ENCODE measurements at regions not wholly inside any gene's neighbourhood (a gene's known extent, or its start where the extent isn't known, plus 50 kb on each side); places are given as distances from the start of the nearest gene placed in this dataset.

DNA sequence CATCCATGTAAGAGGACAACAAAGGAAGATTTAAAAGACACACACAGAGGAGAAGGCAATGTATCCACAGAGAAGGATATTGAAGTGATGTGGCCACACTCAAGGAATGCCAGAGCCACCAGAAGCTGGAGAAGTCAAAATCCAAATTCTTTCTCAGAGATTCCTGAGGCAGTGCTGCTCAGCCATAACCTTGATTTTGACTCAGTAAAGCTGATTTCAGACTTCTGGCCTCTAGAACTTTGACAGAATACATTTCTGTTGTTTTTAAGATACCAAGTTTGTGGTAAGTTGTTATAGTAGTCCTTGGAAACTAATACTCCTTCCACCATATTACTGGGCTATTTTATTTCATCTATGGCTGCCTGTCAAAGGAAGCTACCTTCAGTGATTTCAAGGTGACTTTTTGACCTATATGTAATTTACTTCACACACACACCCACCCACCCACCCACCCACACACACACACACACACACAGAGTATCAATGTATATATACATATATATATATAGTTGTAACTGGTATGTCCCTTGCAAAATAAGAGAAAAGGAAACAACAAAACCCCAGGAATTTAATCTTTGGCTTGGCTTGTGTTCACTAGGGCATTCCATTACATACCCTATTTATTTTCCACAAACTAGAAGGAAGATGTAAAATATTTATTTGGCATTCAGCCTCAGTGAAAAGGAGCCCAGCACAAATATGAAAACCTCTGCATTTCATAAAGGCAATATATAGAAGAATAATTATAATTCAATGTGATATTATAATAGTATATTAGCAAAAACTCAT is 142.1 kb upstream of the PTGFR start:
- no peak for DNase-seq (ENCODE audit: low read depth)
- no peak overlapping the region for H3K4me3 ChIP-seq (ENCODE audit: low read length)
- TF ChIP-seq, protein P1, sequence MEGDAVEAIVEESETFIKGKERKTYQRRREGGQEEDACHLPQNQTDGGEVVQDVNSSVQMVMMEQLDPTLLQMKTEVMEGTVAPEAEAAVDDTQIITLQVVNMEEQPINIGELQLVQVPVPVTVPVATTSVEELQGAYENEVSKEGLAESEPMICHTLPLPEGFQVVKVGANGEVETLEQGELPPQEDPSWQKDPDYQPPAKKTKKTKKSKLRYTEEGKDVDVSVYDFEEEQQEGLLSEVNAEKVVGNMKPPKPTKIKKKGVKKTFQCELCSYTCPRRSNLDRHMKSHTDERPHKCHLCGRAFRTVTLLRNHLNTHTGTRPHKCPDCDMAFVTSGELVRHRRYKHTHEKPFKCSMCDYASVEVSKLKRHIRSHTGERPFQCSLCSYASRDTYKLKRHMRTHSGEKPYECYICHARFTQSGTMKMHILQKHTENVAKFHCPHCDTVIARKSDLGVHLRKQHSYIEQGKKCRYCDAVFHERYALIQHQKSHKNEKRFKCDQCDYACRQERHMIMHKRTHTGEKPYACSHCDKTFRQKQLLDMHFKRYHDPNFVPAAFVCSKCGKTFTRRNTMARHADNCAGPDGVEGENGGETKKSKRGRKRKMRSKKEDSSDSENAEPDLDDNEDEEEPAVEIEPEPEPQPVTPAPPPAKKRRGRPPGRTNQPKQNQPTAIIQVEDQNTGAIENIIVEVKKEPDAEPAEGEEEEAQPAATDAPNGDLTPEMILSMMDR (IDR thresholded peaks at IDR 0.05; ENCODE audit: insufficient read depth, low read depth, low read length, missing control alignments) = no peak

DNA sequence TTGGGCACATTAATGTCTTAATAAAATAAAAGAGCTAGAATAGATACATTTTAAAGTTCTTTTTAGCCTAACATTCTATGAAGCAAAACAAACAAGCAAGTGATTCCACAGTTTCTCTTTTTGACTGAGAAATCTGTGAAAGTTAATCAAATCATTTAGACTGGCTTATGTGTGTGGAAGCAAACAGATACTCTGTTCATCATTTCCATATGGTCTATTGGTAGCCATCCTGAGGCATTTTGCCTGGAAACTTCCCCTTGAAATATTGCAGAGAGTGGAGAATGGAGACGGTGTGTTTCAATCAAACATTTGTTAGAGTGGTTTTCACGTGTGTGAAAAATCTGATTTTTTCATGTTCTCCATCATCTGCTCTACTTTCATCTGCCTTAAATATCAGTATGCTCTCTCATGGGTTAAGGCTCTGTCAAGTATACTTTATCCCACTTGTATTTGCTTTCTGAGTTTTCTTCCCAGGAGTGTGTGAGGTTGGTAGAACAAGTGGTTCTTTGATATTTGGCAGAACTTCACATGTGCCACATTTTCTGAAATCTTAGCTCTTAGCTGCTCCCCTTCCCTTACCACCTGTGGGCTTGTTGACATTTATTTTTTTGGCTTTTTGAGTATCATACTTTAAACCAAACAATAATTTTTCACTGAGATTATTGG is 139.1 kb upstream of the PTGFR start:
- no peak overlapping the region for H3K4me3 ChIP-seq (ENCODE audit: low read length)
- no peak for DNase-seq (ENCODE audit: low read depth)
- TF ChIP-seq, protein P1 (IDR thresholded peaks at IDR 0.05; ENCODE audit: insufficient read depth, low read depth, low read length, missing control alignments) = no peak

DNA sequence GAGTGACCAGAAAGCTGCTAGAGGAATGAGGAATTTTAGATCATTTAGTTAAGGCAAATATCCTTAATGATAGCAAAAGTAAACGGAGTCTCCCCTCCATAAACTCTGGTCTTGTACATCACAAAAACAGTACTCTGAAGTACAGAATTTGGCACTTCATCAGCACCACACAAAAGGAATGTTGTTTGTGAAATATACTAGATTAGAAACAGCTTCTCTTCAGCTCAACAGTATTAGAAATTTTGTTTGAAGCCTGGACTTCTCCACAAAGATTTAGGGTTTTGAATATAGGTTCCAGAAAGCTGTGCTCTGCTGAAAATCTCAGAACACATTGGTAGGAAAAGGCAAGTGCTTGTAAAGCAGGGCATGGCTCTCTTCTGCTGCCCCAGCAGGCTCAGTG is 135.1 kb upstream of the PTGFR start:
- DNase-seq (ENCODE audit: low read depth) = no peak
- TF ChIP-seq, protein P1 (IDR thresholded peaks at IDR 0.05; ENCODE audit: insufficient read depth, low read depth, low read length, missing control alignments) = no peak

DNA sequence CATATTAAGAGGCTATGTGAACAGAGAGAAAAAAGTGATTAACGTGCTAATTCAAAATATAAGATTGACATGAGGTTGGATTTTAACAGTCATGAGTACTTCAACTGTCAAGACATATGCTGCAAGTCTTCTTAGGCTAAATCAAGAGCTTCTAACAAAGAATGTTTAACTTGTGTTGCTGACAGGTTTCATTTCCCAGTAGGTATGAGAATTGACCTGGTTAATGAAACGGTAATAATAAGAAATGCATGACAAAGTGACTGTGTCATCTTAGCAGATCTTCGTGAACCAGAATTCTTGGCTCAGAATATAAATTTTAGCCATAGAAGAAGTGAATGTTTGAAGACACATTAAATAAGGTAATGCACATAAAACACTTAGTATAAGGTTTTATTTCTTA is 132.6 kb upstream of the PTGFR start:
- TF ChIP-seq, protein P1 (IDR thresholded peaks at IDR 0.05; ENCODE audit: insufficient read depth, low read depth, low read length, missing control alignments) = no peak
- no peak for DNase-seq (ENCODE audit: low read depth)
- H3K4me3 ChIP-seq (ENCODE audit: low read length) = no peak overlapping the region

More for the DNA sequence above, 135.1 kb upstream of the PTGFR start:
- H3K4me3 ChIP-seq (ENCODE audit: low read length) = no peak overlapping the region

DNA sequence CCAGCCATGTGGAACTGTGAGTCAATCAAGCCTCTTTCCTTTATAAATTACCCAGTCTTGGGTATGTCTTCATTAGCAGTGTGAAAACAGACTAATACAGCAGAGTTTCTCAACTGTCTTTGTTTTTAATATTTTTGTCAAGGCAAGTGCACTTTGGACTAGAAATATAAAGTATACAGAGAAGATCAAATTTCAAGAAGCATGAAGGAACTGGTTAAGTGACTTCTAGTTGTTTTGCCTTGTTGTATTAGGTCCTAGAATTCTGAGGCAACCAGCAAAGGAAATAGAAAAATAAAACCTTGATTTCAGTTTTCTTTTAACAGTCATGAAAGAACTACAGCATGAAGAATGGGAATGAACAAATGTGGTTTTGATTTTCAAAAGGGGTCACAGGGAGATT is 131.1 kb upstream of the PTGFR start:
- peak; percentile 27 for DNase-seq (ENCODE audit: low read depth)
- H3K4me3 ChIP-seq (ENCODE audit: low read length) = no peak overlapping the region
- TF ChIP-seq, protein P1 (IDR thresholded peaks at IDR 0.05; ENCODE audit: insufficient read depth, low read depth, low read length, missing control alignments) = no peak

DNA sequence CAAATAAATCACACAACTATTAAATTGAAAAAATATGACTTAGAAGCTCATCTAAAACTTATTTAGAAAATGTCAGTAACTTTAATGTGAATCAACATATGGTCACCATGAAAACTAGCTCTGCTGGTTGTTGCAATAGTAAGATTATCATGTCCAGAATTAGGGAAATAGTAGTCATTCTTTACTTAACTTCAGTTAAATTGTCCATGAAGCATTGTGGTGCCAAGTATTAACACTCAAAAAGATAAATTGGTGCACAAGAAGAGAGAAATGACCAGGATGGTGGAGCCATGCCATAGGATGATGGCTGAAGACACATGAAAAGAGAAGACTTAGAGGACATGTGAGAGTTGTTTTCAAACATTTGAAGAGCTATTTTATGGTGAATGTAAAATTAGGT is 130.2 kb upstream of the PTGFR start:
- no peak overlapping the region for H3K4me3 ChIP-seq (ENCODE audit: low read length)
- TF ChIP-seq, protein P1 (IDR thresholded peaks at IDR 0.05; ENCODE audit: insufficient read depth, low read depth, low read length, missing control alignments) = no peak

More for the DNA sequence above, 130.2 kb upstream of the PTGFR start:
- peak; percentile 20 for DNase-seq (ENCODE audit: low read depth)

Measured in epithelial cell of esophagus (primary cell).